K562 (cell line): ENCODE measurements at regions not wholly inside any gene's neighbourhood (a gene's known extent, or its start where the extent isn't known, plus 50 kb on each side); places are given as distances from the start of the nearest gene placed in this dataset.

Experiments used
- TF ChIP-seq, protein P1 (sequence below): fragments of 450-650 bp; IDR thresholded peaks from 2 replicates; pipeline ENCODE4 v1.6.1; 2016; ENCODE audit warnings: low read depth

DNA sequence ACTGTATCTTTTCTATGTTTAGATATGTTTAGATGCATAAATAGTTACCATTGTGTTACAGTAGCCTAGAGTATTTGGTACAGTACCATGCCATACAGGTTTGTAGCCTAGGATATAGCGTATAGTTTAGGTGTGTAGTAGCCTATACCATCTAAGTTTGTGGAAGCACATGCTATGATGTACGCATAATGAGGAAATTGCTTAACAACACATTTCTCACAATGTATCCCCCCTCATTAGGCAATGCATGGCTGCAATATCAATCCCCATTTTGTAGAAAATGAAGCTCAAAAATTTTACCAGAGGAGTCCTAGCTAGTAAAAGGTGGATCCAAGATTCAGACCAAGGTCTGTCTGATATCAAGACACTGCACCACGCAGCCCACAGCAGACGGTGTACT is 376.4 kb upstream of the NFE2L3 start (continued):
- TF ChIP-seq, protein P1, sequence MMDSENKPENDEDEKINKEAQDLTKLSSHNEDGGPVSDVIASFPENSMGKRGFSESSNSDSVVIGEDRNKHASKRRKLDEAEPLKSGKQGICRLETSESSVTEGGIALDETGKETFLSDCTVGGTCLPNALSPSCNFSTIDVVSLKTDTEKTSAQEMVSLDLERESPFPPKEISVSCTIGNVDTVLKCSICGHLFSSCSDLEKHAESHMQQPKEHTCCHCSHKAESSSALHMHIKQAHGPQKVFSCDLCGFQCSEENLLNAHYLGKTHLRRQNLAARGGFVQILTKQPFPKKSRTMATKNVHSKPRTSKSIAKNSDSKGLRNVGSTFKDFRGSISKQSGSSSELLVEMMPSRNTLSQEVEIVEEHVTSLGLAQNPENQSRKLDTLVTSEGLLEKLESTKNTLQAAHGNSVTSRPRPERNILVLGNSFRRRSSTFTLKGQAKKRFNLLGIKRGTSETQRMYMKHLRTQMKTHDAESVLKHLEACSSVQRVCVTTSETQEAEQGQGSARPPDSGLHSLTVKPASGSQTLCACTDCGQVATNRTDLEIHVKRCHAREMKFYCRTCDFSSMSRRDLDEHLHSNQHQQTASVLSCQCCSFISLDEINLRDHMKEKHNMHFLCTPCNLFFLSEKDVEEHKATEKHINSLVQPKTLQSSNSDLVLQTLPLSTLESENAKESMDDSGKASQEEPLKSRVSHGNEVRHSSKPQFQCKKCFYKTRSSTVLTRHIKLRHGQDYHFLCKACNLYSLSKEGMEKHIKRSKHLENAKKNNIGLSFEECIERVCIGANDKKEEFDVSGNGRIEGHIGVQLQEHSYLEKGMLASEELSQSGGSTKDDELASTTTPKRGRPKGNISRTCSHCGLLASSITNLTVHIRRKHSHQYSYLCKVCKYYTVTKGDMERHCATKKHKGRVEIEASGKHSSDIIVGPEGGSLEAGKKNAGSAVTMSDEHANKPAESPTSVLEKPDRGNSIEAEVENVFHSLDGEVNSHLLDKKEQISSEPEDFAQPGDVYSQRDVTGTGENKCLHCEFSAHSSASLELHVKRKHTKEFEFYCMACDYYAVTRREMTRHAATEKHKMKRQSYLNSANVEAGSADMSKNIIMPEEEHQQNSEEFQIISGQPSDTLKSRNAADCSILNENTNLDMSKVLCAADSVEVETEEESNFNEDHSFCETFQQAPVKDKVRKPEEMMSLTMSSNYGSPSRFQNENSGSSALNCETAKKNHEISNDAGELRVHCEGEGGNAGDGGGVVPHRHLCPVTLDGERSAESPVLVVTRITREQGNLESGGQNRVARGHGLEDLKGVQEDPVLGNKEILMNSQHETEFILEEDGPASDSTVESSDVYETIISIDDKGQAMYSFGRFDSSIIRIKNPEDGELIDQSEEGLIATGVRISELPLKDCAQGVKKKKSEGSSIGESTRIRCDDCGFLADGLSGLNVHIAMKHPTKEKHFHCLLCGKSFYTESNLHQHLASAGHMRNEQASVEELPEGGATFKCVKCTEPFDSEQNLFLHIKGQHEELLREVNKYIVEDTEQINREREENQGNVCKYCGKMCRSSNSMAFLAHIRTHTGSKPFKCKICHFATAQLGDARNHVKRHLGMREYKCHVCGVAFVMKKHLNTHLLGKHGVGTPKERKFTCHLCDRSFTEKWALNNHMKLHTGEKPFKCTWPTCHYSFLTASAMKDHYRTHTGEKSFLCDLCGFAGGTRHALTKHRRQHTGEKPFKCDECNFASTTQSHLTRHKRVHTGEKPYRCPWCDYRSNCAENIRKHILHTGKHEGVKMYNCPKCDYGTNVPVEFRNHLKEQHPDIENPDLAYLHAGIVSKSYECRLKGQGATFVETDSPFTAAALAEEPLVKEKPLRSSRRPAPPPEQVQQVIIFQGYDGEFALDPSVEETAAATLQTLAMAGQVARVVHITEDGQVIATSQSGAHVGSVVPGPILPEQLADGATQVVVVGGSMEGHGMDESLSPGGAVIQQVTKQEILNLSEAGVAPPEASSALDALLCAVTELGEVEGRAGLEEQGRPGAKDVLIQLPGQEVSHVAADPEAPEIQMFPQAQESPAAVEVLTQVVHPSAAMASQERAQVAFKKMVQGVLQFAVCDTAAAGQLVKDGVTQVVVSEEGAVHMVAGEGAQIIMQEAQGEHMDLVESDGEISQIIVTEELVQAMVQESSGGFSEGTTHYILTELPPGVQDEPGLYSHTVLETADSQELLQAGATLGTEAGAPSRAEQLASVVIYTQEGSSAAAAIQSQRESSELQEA, result no peak
- TF ChIP-seq, all 486 proteins: peak for 0
